ENCODE measurements at regions not wholly inside any gene's neighbourhood (a gene's known extent, or its start where the extent isn't known, plus 50 kb on each side); places are given as distances from the start of the nearest gene placed in this dataset.

GRCh38 chr2:235430366-235431083 lies 63.3 kb upstream of the AGAP1 start:
- TF ChIP-seq CTCF (IDR thresholded peaks at IDR 0.05; ENCODE audit: low read length): no peak
- no peak for TF ChIP-seq EZH2 (IDR thresholded peaks at IDR 0.05; ENCODE audit: borderline replicate concordance, low read length)
